ENCODE measurements at regions not wholly inside any gene's neighbourhood (a gene's known extent, or its start where the extent isn't known, plus 50 kb on each side); places are given as distances from the start of the nearest gene placed in this dataset.

DNA sequence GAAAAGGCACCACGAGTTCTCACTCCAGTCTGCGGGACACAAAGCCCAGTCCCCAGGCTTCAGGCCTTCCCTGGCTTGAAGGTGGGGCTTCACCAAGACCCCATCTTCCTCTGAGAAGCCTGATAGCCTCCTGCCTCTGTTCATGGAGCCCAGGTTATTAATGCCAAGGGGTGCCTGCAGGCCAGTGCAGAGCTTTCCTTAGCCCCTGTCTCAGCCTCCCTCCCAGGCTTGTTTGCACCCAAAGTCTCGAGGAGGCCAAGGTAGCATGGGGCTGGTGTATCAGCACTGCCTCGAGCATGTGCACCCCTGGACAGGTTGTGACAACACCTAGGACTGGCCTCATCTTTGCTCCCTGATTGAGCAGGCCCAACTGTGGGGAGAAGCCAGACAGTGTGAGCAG, 108.1 kb upstream of the PCDH15 start:
- DNase-seq = no peak

DNA sequence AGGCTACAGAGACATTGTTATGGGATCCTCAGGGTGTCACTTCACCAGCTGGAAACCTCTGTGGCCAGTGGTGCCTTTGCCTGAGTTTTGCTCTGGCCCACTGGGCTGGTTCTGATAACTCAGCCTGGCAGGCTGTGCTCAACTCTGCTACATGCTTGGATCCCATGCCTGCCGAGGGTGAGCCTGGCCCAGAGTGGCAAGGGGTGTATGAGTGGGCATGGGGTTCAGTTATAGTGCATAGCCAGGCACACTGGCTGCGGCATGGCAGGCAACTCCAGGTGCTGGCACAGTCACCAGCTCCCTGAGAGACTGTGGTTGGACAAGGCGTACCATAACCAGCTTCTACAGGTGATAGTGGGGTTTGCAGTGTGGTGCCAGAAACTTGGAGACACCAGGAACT, 107.0 kb upstream of the PCDH15 start:
- DNase-seq = no peak

DNA sequence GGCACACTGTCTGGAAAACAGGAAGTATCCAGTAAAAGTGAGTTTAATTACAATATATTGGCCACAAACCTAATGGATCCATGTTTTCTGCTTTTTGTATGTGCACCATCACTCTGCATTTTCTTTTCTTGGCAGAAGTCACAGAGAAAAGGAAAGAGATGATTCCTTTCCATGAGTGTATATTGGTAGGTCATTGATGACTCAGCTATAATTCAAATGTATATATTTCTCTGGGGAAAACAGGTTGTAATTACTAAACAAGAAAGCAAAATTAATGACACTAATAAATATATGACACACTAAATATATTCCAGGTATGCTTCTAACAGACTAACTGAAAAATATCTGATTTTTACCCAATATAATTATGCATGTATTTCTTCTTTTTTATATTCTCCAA, 105.9 kb upstream of the PCDH15 start:
- DNase-seq = no peak

DNA sequence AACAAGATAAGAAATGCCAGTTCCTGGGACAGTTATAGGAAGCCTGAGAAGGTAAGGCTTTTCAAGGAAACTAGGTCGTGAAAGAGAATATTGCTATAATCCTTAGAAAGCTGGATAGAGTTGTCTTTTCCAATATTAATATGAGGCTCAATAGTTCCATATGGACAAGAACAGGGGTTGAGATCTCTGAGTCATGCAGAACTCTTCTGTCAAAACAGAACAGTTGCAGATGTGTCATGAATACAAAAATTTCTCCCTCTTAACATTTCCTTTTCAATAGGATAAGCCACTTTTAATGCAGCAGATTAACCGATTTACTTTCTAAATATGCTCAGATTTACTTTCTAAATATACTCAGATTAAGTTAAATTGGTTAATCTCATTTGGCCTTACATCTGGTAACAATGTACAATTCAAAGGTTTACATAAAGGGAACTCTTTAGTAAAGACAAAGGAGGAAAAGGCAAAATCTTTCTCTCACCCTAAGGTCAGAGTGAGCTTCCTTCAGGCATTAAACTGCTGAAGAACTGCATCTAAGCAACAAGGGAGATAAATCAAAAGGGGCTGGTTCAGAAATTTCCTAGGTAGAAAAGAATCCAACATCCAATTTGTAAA, 104.7 kb upstream of the PCDH15 start:
- no peak for DNase-seq

DNA sequence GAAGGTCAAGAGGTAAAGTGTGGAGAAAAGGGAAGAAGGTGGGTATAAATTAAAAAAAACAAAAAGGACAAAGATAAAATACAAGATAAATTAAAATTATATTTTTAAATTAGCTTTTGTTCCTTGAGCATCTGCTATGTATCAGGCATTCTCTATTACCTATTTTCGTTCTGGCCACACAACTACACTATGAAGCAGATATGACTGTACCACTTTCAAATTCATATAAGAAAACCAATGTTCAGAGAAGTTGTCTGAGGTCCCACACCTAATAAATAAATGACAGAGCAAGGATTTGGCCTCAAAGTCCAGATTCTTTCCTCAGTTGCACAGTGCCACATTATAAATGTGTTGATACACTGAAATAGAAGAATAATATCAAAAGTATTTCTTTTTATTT, 103.8 kb upstream of the PCDH15 start:
- no peak for DNase-seq

DNA sequence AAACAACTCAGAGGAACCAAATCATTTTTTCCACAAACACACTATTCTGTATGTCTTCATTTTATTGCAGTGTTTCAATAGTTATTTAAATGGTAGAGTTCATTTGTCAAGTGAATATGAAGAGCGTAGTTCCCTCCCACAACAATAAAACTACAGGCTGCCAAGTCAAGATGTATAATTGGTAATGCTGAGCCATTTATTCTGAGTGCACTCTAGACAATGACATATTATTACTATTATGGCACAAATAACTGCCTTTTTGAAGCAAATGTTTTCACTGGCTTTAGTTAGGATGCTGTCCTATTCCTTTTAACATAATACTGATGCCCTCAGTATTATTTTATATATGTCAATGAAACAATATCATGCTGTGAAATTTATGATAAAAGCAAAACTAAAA, 102.7 kb upstream of the PCDH15 start:
- DNase-seq = no peak

DNA sequence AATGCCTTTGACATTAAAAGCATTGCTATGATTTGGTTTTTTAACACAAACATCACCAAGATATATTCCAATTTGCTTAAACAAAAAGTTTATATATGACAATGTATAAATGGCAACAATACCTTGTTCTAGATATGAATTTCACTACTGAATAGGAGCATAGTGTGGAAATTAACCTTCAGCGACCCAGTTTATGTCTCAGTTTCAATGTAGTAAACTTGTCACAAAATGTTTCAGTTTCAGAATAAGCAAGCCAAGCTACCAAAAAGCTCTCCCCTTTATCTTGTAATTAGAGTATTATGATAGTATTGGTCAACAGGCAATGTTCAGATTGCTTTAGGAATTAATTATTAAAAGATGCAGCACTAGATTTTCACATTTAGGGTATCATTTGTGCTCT, 99.6 kb upstream of the PCDH15 start:
- no peak for DNase-seq

DNA sequence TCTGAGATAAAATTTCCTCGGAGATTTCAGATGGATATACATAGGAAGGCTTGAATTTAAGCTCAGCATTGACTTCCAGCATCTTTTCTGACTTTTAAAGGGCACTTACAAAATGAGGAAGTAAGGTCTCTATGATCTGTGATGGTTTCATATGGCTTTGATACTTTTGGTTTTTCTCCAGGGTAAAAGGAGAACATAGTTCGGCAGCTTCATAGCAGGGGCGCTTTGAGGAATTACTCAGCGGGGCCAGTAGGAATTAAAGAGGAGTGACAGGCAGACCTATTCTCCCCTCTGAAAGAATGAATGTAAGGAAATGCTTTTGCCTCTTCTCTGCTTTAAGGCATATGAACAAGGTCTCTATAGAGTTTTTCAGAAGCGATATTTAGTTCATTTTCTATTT, 80.0 kb upstream of the PCDH15 start:
- no peak for DNase-seq

DNA sequence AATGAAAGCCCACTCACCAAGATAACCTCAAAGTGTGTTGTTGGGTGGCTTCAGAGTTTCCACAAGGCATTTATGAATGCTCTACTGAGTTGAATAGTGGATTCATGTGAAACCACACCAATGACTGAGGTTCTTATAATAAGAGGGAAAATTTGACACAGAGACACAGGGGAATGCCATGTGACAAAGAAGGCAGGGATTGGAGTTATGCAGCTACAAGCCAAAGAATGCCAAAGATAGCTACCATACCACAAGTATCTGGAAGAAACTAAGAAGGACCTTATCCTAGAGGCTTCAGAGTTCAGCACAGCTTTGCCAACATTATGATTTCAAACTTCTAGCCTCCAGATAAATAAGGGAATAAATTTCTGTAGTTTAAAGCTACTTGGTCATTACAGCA, 68.0 kb upstream of the PCDH15 start:
- DNase-seq = no peak

DNA sequence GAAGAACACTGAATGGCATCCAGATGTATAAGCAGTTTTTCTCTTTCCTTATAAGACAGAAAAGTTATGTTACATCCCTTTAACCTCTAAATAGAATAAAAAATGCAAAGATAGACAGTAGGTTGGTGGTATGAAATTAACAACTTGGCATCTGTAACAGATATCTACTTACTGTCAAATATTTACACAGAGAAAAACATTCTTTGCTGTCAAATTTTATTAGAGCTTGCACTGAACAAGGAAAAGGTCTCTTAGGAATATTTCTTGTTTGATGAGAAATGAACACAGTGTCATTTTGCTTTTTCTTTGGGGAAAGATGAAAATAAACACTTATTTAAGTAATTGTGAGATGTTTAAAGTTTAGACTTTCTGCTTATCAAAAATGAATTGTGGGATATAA, 65.6 kb upstream of the PCDH15 start:
- no peak for DNase-seq

DNA sequence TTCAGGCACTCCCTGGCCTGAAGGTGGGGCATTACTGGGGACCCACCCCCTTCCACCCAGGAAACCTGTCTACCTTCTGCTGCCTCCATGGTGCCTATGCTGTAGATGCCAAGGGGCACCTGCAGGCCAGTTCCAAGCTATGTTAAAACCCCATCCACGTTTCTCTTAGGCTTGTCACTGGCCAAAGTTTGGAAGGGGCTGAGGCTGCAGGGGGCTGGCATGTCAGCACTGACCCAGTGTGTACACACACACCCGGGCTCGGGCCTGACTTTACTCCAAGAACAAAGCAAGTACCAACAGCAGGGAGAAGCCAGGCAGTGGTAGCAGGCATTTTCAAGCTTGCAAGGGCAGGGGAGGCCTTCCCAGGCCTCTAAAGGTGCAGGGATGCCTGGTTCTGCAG, 53.8 kb upstream of the PCDH15 start:
- DNase-seq = no peak

DNA sequence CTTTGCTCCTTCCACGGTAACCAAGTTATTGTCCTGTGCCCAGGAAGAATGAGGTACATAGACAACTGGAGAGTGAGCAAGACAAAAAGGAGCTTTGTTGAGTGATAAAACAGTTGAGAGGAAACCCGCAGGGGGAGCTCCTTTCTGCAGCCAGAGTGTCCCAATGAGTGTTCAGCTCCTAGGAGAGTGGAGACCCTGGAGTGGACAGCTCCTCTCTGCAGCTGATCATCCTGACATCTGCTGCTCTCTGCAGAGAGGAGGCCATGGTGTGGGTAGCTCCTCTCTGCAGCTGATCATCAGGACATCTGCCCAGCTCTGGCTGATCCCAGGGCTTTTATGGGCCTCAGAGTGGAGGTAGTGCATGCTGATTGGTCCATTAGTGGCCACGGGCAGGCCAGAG, 53.4 kb upstream of the PCDH15 start:
- DNase-seq = no peak

DNA sequence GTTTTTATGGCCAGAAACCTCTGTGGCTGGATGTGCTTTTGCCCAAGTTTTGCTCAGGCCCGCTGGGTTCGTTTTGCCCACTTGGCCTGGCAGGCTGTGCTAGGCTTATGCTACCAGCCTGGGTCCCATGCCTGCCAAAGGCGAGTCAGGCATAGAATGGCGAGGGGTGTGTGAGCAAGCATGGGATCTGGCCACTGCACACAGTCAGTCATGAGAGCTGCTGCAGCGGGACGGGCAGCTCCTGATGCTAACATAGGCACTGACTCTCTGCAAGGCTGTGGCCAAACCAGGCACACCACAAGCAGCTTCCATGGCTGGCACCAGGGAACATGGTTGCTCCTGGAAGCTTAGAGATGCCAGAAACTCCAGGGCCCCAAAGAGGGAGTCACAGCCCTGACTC, 52.9 kb upstream of the PCDH15 start:
- DNase-seq = no peak
